ENCODE measurements at regions not wholly inside any gene's neighbourhood (a gene's known extent, or its start where the extent isn't known, plus 50 kb on each side); places are given as distances from the start of the nearest gene placed in this dataset.

GRCh38 chr18:51437280-51438271, 240.1 kb upstream of the MEX3C start:
- no peak overlapping the region for H3K4me3 Mint-ChIP-seq
- H3K9me3 Mint-ChIP-seq = no peaks in the 10 kb centered on the region
- no peak overlapping the region for H3K9ac ChIP-seq (ENCODE audit: extremely low read depth, low read length, poor library complexity, severe bottlenecking)
- no peak for DNase-seq
- H3K27me3 ChIP-seq (ENCODE audit: control insufficient read depth, insufficient read depth, low read length, poor library complexity, severe bottlenecking) = no peaks in the 10 kb centered on the region
- no peaks in the 10 kb centered on the region for H3K4me1 ChIP-seq (ENCODE audit: control insufficient read depth, insufficient read depth, low read length)
- H3K27ac ChIP-seq (ENCODE audit: low read depth, low read length) = no peak overlapping the region
- TF ChIP-seq, protein P1, sequence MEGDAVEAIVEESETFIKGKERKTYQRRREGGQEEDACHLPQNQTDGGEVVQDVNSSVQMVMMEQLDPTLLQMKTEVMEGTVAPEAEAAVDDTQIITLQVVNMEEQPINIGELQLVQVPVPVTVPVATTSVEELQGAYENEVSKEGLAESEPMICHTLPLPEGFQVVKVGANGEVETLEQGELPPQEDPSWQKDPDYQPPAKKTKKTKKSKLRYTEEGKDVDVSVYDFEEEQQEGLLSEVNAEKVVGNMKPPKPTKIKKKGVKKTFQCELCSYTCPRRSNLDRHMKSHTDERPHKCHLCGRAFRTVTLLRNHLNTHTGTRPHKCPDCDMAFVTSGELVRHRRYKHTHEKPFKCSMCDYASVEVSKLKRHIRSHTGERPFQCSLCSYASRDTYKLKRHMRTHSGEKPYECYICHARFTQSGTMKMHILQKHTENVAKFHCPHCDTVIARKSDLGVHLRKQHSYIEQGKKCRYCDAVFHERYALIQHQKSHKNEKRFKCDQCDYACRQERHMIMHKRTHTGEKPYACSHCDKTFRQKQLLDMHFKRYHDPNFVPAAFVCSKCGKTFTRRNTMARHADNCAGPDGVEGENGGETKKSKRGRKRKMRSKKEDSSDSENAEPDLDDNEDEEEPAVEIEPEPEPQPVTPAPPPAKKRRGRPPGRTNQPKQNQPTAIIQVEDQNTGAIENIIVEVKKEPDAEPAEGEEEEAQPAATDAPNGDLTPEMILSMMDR (conservative IDR thresholded peaks at IDR 0.05) = no peak
- H3K27ac Mint-ChIP-seq = no peak overlapping the region
- no peaks in the 10 kb centered on the region for H3K36me3 Mint-ChIP-seq (ENCODE audit: low read depth)
- no peak overlapping the region for H3K4me3 ChIP-seq (ENCODE audit: low read length)
- no peaks in the 10 kb centered on the region for H3K27me3 Mint-ChIP-seq (ENCODE audit: insufficient read depth)
- WGBS, 2 experiments (ENCODE audit: insufficient coverage in 1 of 2, insufficient read length in 1 of 2) = 89 to 96% methylated on average over 6 to 11 of the region's 13 CpGs
- H3K4me1 Mint-ChIP-seq = peaks cover 22% of the 10 kb centered on the region
- no peaks in the 10 kb centered on the region for H3K36me3 ChIP-seq (ENCODE audit: control insufficient read depth, insufficient read depth, low read length)
- no peaks in the 10 kb centered on the region for H3K9me3 ChIP-seq (ENCODE audit: control insufficient read depth, low read length)

GRCh38 chr18:51438797-51439350, 241.4 kb upstream of the MEX3C start:
- Mint-ChIP-seq H3K27me3 (ENCODE audit: insufficient read depth) (peaks cover 3% of the 10 kb centered on the region), H3K4me3 (no peak overlapping the region), H3K27ac (no peak overlapping the region), H3K4me1 (peaks cover 22% of the 10 kb centered on the region), H3K9me3 (no peaks in the 10 kb centered on the region), H3K36me3 (ENCODE audit: low read depth) (no peaks in the 10 kb centered on the region)
- Histone ChIP-seq H3K27ac (ENCODE audit: low read depth, low read length) (no peak overlapping the region), H3K4me1 (ENCODE audit: control insufficient read depth, insufficient read depth, low read length) (no peaks in the 10 kb centered on the region), H3K9me3 (ENCODE audit: control insufficient read depth, low read length) (no peaks in the 10 kb centered on the region), H3K4me3 (ENCODE audit: low read length) (no peak overlapping the region), H3K36me3 (ENCODE audit: control insufficient read depth, insufficient read depth, low read length) (no peaks in the 10 kb centered on the region), H3K27me3 (ENCODE audit: control insufficient read depth, insufficient read depth, low read length, poor library complexity, severe bottlenecking) (no peaks in the 10 kb centered on the region), H3K9ac (ENCODE audit: extremely low read depth, low read length, poor library complexity, severe bottlenecking) (no peak overlapping the region)
- TF ChIP-seq, protein P1 (conservative IDR thresholded peaks at IDR 0.05) = no peak
- DNase-seq = no peak

DNA sequence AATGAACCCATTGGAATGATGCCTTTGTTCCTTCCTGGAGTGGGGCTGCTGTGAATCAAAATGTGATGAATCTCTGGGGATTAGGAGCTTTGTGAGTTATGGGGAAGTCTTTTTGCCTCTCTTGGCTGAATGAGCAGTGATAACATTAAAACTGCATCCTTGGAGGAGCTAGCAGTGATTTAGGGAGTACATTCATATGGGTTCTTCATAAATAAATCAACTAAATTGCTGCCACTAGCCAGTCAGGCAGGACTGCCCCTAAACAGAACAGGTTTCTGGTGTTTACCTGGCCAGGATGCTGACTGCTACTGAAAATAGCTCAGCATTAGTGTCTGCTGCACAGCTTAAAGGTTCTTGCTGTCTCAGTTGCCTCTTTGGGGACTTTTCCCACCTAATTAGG, 244.5 kb upstream of the MEX3C start:
- no peaks in the 10 kb centered on the region for H3K36me3 Mint-ChIP-seq (ENCODE audit: low read depth)
- H3K9me3 Mint-ChIP-seq = no peaks in the 10 kb centered on the region
- TF ChIP-seq, protein P1 (conservative IDR thresholded peaks at IDR 0.05) = no peak
- no peak overlapping the region for H3K27ac Mint-ChIP-seq
- Histone ChIP-seq H3K9ac (ENCODE audit: extremely low read depth, low read length, poor library complexity, severe bottlenecking) (no peak overlapping the region), H3K27me3 (ENCODE audit: control insufficient read depth, insufficient read depth, low read length, poor library complexity, severe bottlenecking) (no peaks in the 10 kb centered on the region), H3K4me3 (ENCODE audit: low read length) (no peak overlapping the region), H3K36me3 (ENCODE audit: control insufficient read depth, insufficient read depth, low read length) (no peaks in the 10 kb centered on the region), H3K9me3 (ENCODE audit: control insufficient read depth, low read length) (no peaks in the 10 kb centered on the region), H3K4me1 (ENCODE audit: control insufficient read depth, insufficient read depth, low read length) (no peaks in the 10 kb centered on the region), H3K27ac (ENCODE audit: low read depth, low read length) (no peak overlapping the region)
- no peak for DNase-seq
- peaks cover 19% of the 10 kb centered on the region for H3K4me1 Mint-ChIP-seq
- peaks cover 3% of the 10 kb centered on the region for H3K27me3 Mint-ChIP-seq (ENCODE audit: insufficient read depth)
- no peak overlapping the region for H3K4me3 Mint-ChIP-seq
